ENCODE measurements at regions not wholly inside any gene's neighbourhood (a gene's known extent, or its start where the extent isn't known, plus 50 kb on each side); places are given as distances from the start of the nearest gene placed in this dataset.

DNA sequence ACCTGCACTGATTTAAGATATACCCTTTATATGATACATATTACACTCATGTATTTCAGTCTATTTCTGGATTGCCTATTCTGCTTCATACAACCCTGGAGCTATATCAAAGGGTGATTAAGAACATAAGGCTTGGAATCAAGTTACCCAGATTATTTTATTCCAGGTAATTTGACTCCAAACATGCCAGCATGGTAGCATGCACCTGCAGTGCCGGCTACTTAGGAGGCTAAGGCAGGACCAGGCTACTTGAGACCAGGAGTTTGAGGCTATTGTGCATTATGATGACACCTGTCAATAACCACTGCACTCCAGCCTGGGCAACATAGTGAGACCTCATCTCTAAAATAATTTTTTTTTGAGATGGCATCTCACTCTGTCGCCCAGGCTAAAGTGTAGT, 50.4 kb upstream of the NEO1 start:
- H3K9me3 Mint-ChIP-seq: no peaks in the 10 kb centered on the region
- H3K4me1 Mint-ChIP-seq: peaks cover 2% of the 10 kb centered on the region
- POLR2A ChIA-PET: no interaction called here
- CTCF ChIA-PET: no interaction called here
- no peak overlapping the region for H3K4me3 Mint-ChIP-seq
- DNase-seq: no peak
- no peak overlapping the region for H3K27ac Mint-ChIP-seq
- peaks cover 38% of the 10 kb centered on the region for H3K27me3 Mint-ChIP-seq
- H3K36me3 Mint-ChIP-seq (ENCODE audit: low read depth): no peaks in the 10 kb centered on the region

DNA sequence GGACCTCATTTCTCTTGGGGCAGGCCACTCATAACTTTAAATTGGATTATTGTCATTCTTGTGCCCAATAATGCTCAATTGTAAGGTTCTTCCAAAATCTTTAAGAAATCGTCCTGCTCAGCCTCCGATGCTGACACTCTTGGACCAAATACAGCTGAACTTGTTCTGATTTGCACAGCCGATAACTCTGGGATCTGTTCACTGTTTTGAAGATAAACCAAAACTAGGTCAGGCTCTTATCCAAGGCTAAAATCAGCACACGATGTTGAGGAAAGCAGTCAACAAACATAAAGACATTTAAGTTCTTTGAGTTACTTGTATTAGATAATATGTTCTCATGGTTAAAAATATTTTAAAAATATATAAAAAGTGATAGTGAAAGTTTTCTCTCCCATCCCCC, 52.0 kb upstream of the NEO1 start:
- no peaks in the 10 kb centered on the region for H3K9me3 Mint-ChIP-seq

GRCh38 chr15:72999586-72999985, 52.7 kb upstream of the NEO1 start:
- no peak for DNase-seq
- Mint-ChIP-seq H3K9me3 (no peaks in the 10 kb centered on the region), H3K27me3 (peaks cover 37% of the 10 kb centered on the region), H3K27ac (no peak overlapping the region), H3K4me3 (no peak overlapping the region), H3K4me1 (peaks cover 2% of the 10 kb centered on the region), H3K36me3 (ENCODE audit: low read depth) (no peaks in the 10 kb centered on the region)
- POLR2A ChIA-PET: no interaction called here
- CTCF ChIA-PET: no interaction called here

More for the DNA sequence above, 52.0 kb upstream of the NEO1 start:
- no peaks in the 10 kb centered on the region for H3K36me3 Mint-ChIP-seq (ENCODE audit: low read depth)
- DNase-seq: no peak
- peaks cover 40% of the 10 kb centered on the region for H3K27me3 Mint-ChIP-seq
- ChIA-PET CTCF (no interaction called here), POLR2A (no interaction called here)
- no peak overlapping the region for H3K27ac Mint-ChIP-seq
- peaks cover 2% of the 10 kb centered on the region for H3K4me1 Mint-ChIP-seq
- H3K4me3 Mint-ChIP-seq: no peak overlapping the region

- Mint-ChIP-seq H3K27me3 (peaks cover 38% of the 10 kb centered on the region), H3K36me3 (ENCODE audit: low read depth) (no peaks in the 10 kb centered on the region), H3K9me3 (no peaks in the 10 kb centered on the region), H3K4me3 (no peak overlapping the region), H3K27ac (no peak overlapping the region), H3K4me1 (peaks cover 2% of the 10 kb centered on the region)
- ChIA-PET POLR2A (no interaction called here), CTCF (no interaction called here)
- no peak for DNase-seq
Measured at GRCh38 chr15:72998681-72999466, 53.4 kb upstream of the NEO1 start.

GRCh38 chr15:72998226-72998625, 54.0 kb upstream of the NEO1 start:
- CTCF ChIA-PET: no interaction called here
- peaks cover 33% of the 10 kb centered on the region for H3K27me3 Mint-ChIP-seq
- no peak overlapping the region for H3K27ac Mint-ChIP-seq
- peaks cover 2% of the 10 kb centered on the region for H3K4me1 Mint-ChIP-seq
- DNase-seq: no peak
- H3K36me3 Mint-ChIP-seq (ENCODE audit: low read depth): no peaks in the 10 kb centered on the region
- POLR2A ChIA-PET: no interaction called here
- H3K9me3 Mint-ChIP-seq: no peaks in the 10 kb centered on the region
- H3K4me3 Mint-ChIP-seq: no peak overlapping the region

- Mint-ChIP-seq H3K36me3 (ENCODE audit: low read depth) (no peaks in the 10 kb centered on the region), H3K27ac (no peak overlapping the region), H3K9me3 (no peaks in the 10 kb centered on the region), H3K4me1 (no peaks in the 10 kb centered on the region), H3K27me3 (peaks cover 32% of the 10 kb centered on the region), H3K4me3 (no peak overlapping the region)
- POLR2A ChIA-PET: no interaction called here
- DNase-seq: no peak
- CTCF ChIA-PET: no interaction called here
Measured at GRCh38 chr15:72995849-72996248, 56.4 kb upstream of the NEO1 start.

DNA sequence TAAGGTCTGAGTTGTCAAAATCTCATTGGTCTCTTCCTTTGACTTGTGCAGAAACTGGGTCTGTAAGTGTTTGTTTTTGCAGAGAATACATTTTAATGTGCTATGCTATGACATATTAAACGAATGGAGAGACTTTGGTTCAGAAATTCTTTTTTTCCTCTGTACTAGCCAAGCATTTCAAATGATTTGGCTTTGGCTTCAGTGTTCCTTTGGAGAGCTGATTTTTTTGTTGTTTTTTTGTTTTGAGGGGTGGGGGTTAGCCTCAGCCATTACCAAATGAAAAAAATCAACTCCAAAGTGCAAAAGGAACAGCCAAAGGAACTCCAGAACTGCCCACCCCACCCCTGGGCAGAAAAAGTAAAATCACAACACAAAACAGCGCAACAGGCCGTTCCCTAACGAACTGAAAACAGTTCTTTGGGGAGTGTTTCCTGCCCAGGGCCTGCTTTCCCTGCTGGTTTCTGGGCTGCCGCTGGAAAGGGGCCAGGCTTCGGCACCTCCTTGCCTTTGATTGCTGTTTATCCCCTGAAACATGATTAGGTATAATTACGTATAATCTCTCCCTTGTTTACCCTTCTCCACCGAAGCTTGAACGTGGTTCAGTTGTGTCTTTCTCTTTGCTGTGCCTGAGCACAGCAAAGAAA, 57.6 kb upstream of the NEO1 start:
- no peak overlapping the region for H3K4me3 Mint-ChIP-seq

DNA sequence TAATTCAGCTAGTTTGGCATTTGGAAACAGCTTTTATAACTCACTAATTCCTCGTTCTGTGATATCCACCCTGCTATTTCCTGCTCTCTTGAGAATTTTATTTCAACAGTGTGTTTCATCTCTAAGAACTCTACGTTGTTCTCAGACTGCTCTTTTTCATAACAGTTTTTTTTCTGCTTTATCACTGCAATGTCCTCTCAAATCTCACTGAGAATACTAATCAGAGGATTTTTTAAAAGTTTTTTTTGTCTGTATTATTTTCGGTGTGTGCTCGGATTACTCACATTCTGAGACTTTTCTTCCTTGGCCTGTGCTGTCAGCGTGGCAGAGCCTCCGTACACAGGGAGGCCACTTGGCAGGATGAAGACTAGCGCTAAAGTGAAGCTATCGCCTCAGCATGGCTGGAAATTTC, 59.4 kb upstream of the NEO1 start:
- no peak for DNase-seq
- no peaks in the 10 kb centered on the region for H3K9me3 Mint-ChIP-seq
- ChIA-PET CTCF (no interaction called here), POLR2A (no interaction called here)
- H3K4me1 Mint-ChIP-seq: no peaks in the 10 kb centered on the region
- no peaks in the 10 kb centered on the region for H3K36me3 Mint-ChIP-seq (ENCODE audit: low read depth)
- no peak overlapping the region for H3K27ac Mint-ChIP-seq
- no peak overlapping the region for H3K4me3 Mint-ChIP-seq
- H3K27me3 Mint-ChIP-seq: peaks cover 23% of the 10 kb centered on the region

More for the DNA sequence above, 57.6 kb upstream of the NEO1 start:
- Mint-ChIP-seq H3K27me3 (peaks cover 30% of the 10 kb centered on the region), H3K4me1 (no peaks in the 10 kb centered on the region), H3K27ac (no peak overlapping the region), H3K9me3 (no peaks in the 10 kb centered on the region), H3K36me3 (ENCODE audit: low read depth) (no peaks in the 10 kb centered on the region)
- ChIA-PET POLR2A (no interaction called here), CTCF (no interaction called here)
- no peak for DNase-seq

- H3K4me3 Mint-ChIP-seq: no peak overlapping the region
- CTCF ChIA-PET: no interaction called here
- no peak for DNase-seq
- no peaks in the 10 kb centered on the region for H3K4me1 Mint-ChIP-seq
- peaks cover 25% of the 10 kb centered on the region for H3K27me3 Mint-ChIP-seq
- no peak overlapping the region for H3K27ac Mint-ChIP-seq
- H3K9me3 Mint-ChIP-seq: no peaks in the 10 kb centered on the region
- no peaks in the 10 kb centered on the region for H3K36me3 Mint-ChIP-seq (ENCODE audit: low read depth)
- POLR2A ChIA-PET: no interaction called here
Measured at GRCh38 chr15:72991026-72991425, 61.2 kb upstream of the NEO1 start.

GRCh38 chr15:72983801-72984545, 68.3 kb upstream of the NEO1 start:
- Mint-ChIP-seq H3K36me3 (ENCODE audit: low read depth) (no peaks in the 10 kb centered on the region), H3K27me3 (peaks cover 41% of the 10 kb centered on the region)
- CTCF ChIA-PET: no interaction called here

GRCh38 chr15:72982714-72983113, 69.5 kb upstream of the NEO1 start:
- H3K9me3 Mint-ChIP-seq: no peaks in the 10 kb centered on the region
- no peaks in the 10 kb centered on the region for H3K4me1 Mint-ChIP-seq
- H3K27me3 Mint-ChIP-seq: peaks cover 40% of the 10 kb centered on the region

More at GRCh38 chr15:72983801-72984545, 68.3 kb upstream of the NEO1 start:
- no peaks in the 10 kb centered on the region for H3K9me3 Mint-ChIP-seq
- no peak for DNase-seq
- no peak overlapping the region for H3K27ac Mint-ChIP-seq
- H3K4me1 Mint-ChIP-seq: no peaks in the 10 kb centered on the region
- H3K4me3 Mint-ChIP-seq: no peak overlapping the region
- POLR2A ChIA-PET: no interaction called here

GRCh38 chr15:72980661-72981060, 71.6 kb upstream of the NEO1 start:
- POLR2A ChIA-PET: no interaction called here
- DNase-seq: no peak
- H3K4me3 Mint-ChIP-seq: no peak overlapping the region
- H3K36me3 Mint-ChIP-seq (ENCODE audit: low read depth): no peaks in the 10 kb centered on the region
- peaks cover 26% of the 10 kb centered on the region for H3K27me3 Mint-ChIP-seq
- no peaks in the 10 kb centered on the region for H3K4me1 Mint-ChIP-seq
- H3K9me3 Mint-ChIP-seq: no peaks in the 10 kb centered on the region
- H3K27ac Mint-ChIP-seq: no peak overlapping the region
- CTCF ChIA-PET: no interaction called here

More at GRCh38 chr15:72982714-72983113, 69.5 kb upstream of the NEO1 start:
- ChIA-PET POLR2A (no interaction called here), CTCF (no interaction called here)
- no peak for DNase-seq
- Mint-ChIP-seq H3K27ac (no peak overlapping the region), H3K36me3 (ENCODE audit: low read depth) (no peaks in the 10 kb centered on the region), H3K4me3 (no peak overlapping the region)

DNA sequence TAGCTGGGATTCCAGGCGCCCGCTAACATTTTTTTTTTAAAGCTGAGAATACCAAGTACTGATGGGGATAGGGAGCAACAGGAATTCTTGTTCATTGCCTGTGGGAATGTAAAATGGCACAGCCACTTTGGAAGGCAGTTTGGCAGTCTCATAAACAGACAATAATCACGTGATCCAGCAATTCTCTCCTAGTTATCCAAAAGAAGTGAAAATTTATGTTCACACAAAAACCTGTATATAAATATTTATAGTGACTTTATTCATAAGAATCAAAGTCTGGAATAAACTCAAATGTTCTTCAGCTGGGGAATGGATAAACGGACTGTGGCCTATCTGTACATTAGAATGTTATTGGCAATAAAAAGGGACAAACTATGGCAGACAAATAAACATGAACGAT, 72.5 kb upstream of the NEO1 start:
- H3K9me3 Mint-ChIP-seq: no peaks in the 10 kb centered on the region
- no peaks in the 10 kb centered on the region for H3K4me1 Mint-ChIP-seq
- peaks cover 23% of the 10 kb centered on the region for H3K27me3 Mint-ChIP-seq
- DNase-seq: no peak
- no peak overlapping the region for H3K27ac Mint-ChIP-seq
- POLR2A ChIA-PET: no interaction called here
- no peak overlapping the region for H3K4me3 Mint-ChIP-seq
- no peaks in the 10 kb centered on the region for H3K36me3 Mint-ChIP-seq (ENCODE audit: low read depth)
- CTCF ChIA-PET: no interaction called here

DNA sequence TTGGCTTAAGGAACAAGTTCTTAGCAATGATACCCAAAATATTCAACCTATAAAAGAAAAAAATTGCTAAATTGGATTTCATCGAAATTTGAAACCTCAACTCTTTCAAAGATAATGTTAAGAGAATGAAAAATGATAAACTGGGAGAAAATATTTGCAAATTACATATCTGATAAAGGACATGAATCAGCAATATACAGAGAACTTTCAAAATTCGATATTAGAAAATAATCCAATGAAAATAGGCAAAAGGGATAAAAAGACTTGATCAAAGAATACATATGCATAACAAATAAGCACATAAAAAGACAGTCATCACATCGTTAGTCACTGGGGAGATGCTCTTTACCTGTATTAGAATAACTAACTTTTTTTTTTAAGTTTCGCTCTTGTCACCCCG, 73.0 kb upstream of the NEO1 start:
- H3K36me3 Mint-ChIP-seq (ENCODE audit: low read depth): no peaks in the 10 kb centered on the region
- ChIA-PET CTCF (no interaction called here), POLR2A (no interaction called here)
- H3K27ac Mint-ChIP-seq: no peak overlapping the region
- H3K4me3 Mint-ChIP-seq: no peak overlapping the region
- no peaks in the 10 kb centered on the region for H3K9me3 Mint-ChIP-seq
- H3K27me3 Mint-ChIP-seq: peaks cover 21% of the 10 kb centered on the region
- DNase-seq: no peak
- no peaks in the 10 kb centered on the region for H3K4me1 Mint-ChIP-seq
